HG03159 (cell line): ENCODE measurements at regions not wholly inside any gene's neighbourhood (a gene's known extent, or its start where the extent isn't known, plus 50 kb on each side); places are given as distances from the start of the nearest gene placed in this dataset.

Experiments
- ATAC-seq: cut with Tn5 transposase; IDR thresholded peaks from one replicate; pipeline ENCODE4 v1.9.1; 2021; ENCODE audit warnings: mild to moderate bottlenecking, moderate library complexity; ENCODE audit not compliant: unreplicated experiment

GRCh38 chr1:224846119-224846907 is 83.2 kb upstream of the DNAH14 start:
- no peak for ATAC-seq

- ATAC-seq = no peak
Measured at GRCh38 chr1:224850446-224850845, 79.0 kb upstream of the DNAH14 start.

GRCh38 chr1:224851210-224851847 is 78.1 kb upstream of the DNAH14 start:
- ATAC-seq = peak; percentile 66

- ATAC-seq = peak; percentile 23
Measured at GRCh38 chr1:224851848-224852261, 77.6 kb upstream of the DNAH14 start.

GRCh38 chr1:224852901-224853568 is 76.4 kb upstream of the DNAH14 start:
- no peak for ATAC-seq

GRCh38 chr1:224856973-224857372 is 72.5 kb upstream of the DNAH14 start:
- no peak for ATAC-seq

- ATAC-seq = no peak
Measured at GRCh38 chr1:224859651-224860050, 69.8 kb upstream of the DNAH14 start.

- no peak for ATAC-seq
Measured at GRCh38 chr1:224860488-224861338, 68.8 kb upstream of the DNAH14 start.

GRCh38 chr1:224861339-224861716 is 68.1 kb upstream of the DNAH14 start:
- ATAC-seq = no peak

- no peak for ATAC-seq
Measured at GRCh38 chr1:224863486-224863885, 66.0 kb upstream of the DNAH14 start.

GRCh38 chr1:224864006-224864405 is 65.5 kb upstream of the DNAH14 start:
- ATAC-seq = no peak

GRCh38 chr1:224865510-224865909 is 64.0 kb upstream of the DNAH14 start:
- ATAC-seq = no peak

GRCh38 chr1:224866940-224867339 is 62.5 kb upstream of the DNAH14 start:
- ATAC-seq = no peak

GRCh38 chr1:224867715-224868114 is 61.8 kb upstream of the DNAH14 start:
- no peak for ATAC-seq

- ATAC-seq = no peak
Measured at GRCh38 chr1:224872832-224873433, 56.5 kb upstream of the DNAH14 start.

GRCh38 chr1:224873434-224874369 is 55.8 kb upstream of the DNAH14 start:
- ATAC-seq = no peak

GRCh38 chr1:224874775-224875174 is 54.7 kb upstream of the DNAH14 start:
- ATAC-seq = no peak

GRCh38 chr1:224879162-224879803 is 50.2 kb upstream of the DNAH14 start:
- no peak for ATAC-seq
